ENCODE measurements at regions not wholly inside any gene's neighbourhood (a gene's known extent, or its start where the extent isn't known, plus 50 kb on each side); places are given as distances from the start of the nearest gene placed in this dataset.

- TF ChIP-seq CTCF (IDR thresholded peaks at IDR 0.05) (no peak), POLR2A (IDR thresholded peaks at IDR 0.05) (no peak), EP300 (IDR thresholded peaks at IDR 0.05) (no peak)
These were observed 128.3 kb downstream of the MAGEE1 start for GRCh38 chrX:76555816-76556215.
